Coronary artery (tissue), 2 donors: ENCODE measurements at regions not wholly inside any gene's neighbourhood (a gene's known extent, or its start where the extent isn't known, plus 50 kb on each side); places are given as distances from the start of the nearest gene placed in this dataset.
A peak's percentile ranks its signal among the peaks of the same experiment; 100 is the strongest.

ENCODE experiments used
- DNase-seq: peaks from one replicate; pipeline ENCODE4 v3.0.0-alpha.2; 2017; ENCODE audit warnings: low spot score
- H3K27ac ChIP-seq, 2 donors: fragments of 200-600 bp; sonication (generic); one replicate each; pipeline ENCODE4 v1.5.1; 2016 to 2019
- H3K4me3 ChIP-seq: fragments of 200-600 bp; sonication (generic); 2 replicates; pipeline ENCODE4 v1.5.1; 2016; ENCODE audit warnings: mild to moderate bottlenecking, moderate library complexity
- TF ChIP-seq, protein P1 (sequence below): fragments of 200-600 bp; sonication (generic); IDR thresholded peaks from one replicate; pipeline ENCODE4 v1.5.1; 2019; ENCODE audit warnings: antibody characterized with exemption

DNA sequence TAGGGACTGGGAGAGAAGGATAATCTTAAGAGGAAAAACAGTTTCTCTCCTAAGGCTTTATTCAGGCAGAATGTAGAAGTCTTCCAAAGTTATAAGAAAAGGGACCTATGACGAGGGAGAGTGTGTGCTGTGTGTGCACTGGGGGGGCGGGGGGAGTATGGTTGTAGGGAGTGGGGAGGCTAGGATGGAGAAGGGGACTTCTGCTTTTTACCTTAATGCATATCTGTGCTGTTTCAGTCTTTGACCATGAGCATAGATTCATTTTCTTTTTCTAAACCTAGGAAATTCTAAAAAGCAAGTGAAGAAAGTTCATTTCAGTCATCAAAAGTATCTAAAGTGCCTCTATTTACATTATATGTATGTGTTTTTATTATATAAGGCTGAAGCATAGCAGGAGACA lies 52.6 kb upstream of the RASA2 start:
- DNase-seq: no peak

GRCh38 chr3:141436180-141436579 lies 50.6 kb upstream of the RASA2 start:
- no peak for DNase-seq
- peak overlapping the region; percentile 49 to 50 for H3K27ac ChIP-seq
- TF ChIP-seq, protein P1, sequence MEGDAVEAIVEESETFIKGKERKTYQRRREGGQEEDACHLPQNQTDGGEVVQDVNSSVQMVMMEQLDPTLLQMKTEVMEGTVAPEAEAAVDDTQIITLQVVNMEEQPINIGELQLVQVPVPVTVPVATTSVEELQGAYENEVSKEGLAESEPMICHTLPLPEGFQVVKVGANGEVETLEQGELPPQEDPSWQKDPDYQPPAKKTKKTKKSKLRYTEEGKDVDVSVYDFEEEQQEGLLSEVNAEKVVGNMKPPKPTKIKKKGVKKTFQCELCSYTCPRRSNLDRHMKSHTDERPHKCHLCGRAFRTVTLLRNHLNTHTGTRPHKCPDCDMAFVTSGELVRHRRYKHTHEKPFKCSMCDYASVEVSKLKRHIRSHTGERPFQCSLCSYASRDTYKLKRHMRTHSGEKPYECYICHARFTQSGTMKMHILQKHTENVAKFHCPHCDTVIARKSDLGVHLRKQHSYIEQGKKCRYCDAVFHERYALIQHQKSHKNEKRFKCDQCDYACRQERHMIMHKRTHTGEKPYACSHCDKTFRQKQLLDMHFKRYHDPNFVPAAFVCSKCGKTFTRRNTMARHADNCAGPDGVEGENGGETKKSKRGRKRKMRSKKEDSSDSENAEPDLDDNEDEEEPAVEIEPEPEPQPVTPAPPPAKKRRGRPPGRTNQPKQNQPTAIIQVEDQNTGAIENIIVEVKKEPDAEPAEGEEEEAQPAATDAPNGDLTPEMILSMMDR: no peak
- H3K4me3 ChIP-seq: no peak overlapping the region

More for the DNA sequence above, 52.6 kb upstream of the RASA2 start:
- TF ChIP-seq, protein P1: no peak
- Histone ChIP-seq H3K4me3 (no peak overlapping the region), H3K27ac (peak overlapping the region in 1 of 2 donors; percentile 8)
